Lower leg skin (tissue), 4 donors: ENCODE measurements at regions not wholly inside any gene's neighbourhood (a gene's known extent, or its start where the extent isn't known, plus 50 kb on each side); places are given as distances from the start of the nearest gene placed in this dataset.

ENCODE experiments used
- DNase-seq, 2 donors: peaks; one replicate each; pipeline ENCODE4 v3.0.0-alpha.2; 2019; ENCODE audit warnings: low spot score in 2 of 2
- H3K4me3 ChIP-seq: fragments of 200-600 bp; sonication (generic); 2 replicates; pipeline ENCODE4 v1.5.1; 2017; ENCODE audit warnings: mild to moderate bottlenecking, low read depth; ENCODE audit not compliant: poor library complexity, severe bottlenecking
- CTCF ChIP-seq, 3 donors: fragments of 450-650 bp; IDR thresholded peaks; one replicate each; pipeline ENCODE4 v1.5.1; 2016; ENCODE audit warnings: antibody characterized with exemption in 3 of 3, mild to moderate bottlenecking in 3 of 3, moderate library complexity in 2 of 3
- POLR2A ChIP-seq, 2 donors: fragments of 450-650 bp; IDR thresholded peaks; one replicate each; pipeline ENCODE4 v1.6.1; 2016 to 2017; ENCODE audit warnings: antibody characterized with exemption in 2 of 2, mild to moderate bottlenecking in 1 of 2, moderate library complexity in 1 of 2
- WGBS, 2 donors: methylation state at CpG; one replicate each; pipeline ENCODE4 v1.1.5; 2018; 5-methylcytosine and 5-hydroxymethylcytosine counted together
- intact Hi-C: fragments of 100-400 bp; cut with DNase I; formaldehyde crosslinking; loops from one replicate; pipeline ENCODE4 v1.15.0; 2023; ENCODE audit warnings: low total_unique reads

GRCh38 chr3:18585004-18585968, 160.1 kb upstream of the SATB1 start:
- no peak for DNase-seq
- intact Hi-C loops: no loop called here
- H3K4me3 ChIP-seq: no peak overlapping the region
- TF ChIP-seq CTCF (IDR thresholded peaks at IDR 0.05) (no peak), POLR2A (IDR thresholded peaks at IDR 0.05) (no peak)
- WGBS, 2 donors: 94 to 96% methylated on average over 1 of the region's 1 CpG

- TF ChIP-seq CTCF (IDR thresholded peaks at IDR 0.05): no peak
- TF ChIP-seq POLR2A (IDR thresholded peaks at IDR 0.05): no peak
- no peak for DNase-seq
- 56 to 61% methylated on average over 2 of the region's 2 CpGs for WGBS, 2 donors
- no peak overlapping the region for H3K4me3 ChIP-seq
- intact Hi-C loops: no loop called here
Measured at GRCh38 chr3:18580268-18580667, 155.1 kb upstream of the SATB1 start.

GRCh38 chr3:18579661-18580060, 154.5 kb upstream of the SATB1 start:
- no peak overlapping the region for H3K4me3 ChIP-seq
- WGBS, 2 donors: 40 to 52% methylated on average over 3 of the region's 3 CpGs
- no peak for DNase-seq
- TF ChIP-seq POLR2A (IDR thresholded peaks at IDR 0.05) (no peak), CTCF (IDR thresholded peaks at IDR 0.05) (no peak)
- intact Hi-C loops: no loop called here

- intact Hi-C loops: no loop called here
- no peak overlapping the region for H3K4me3 ChIP-seq
- WGBS, 2 donors: 78 to 80% methylated on average over 8 of the region's 8 CpGs
- TF ChIP-seq POLR2A (IDR thresholded peaks at IDR 0.05) (no peak), CTCF (IDR thresholded peaks at IDR 0.05) (no peak)
- no peak for DNase-seq
Measured at GRCh38 chr3:18575573-18575972, 150.4 kb upstream of the SATB1 start.

DNA sequence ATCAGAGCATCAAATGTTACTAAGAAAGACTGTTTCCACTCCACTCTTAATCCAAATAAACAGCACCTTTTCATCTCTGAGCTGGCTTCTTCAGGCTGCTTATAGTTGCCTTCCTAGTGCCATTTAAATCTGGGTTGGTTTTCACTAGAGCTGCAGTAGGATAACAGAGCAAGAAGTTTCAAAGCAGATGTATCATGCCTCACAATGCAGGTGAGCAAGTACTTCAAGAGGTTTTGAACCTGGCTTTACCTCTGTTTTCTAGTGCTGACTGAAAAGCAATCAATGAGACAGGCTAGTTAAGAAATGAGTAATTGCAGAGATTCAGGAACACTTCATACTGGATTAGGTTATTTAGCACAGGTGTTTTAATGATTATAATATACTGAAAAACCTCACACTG, 147.7 kb upstream of the SATB1 start:
- intact Hi-C loops: no loop called here
- DNase-seq: no peak
- no peak overlapping the region for H3K4me3 ChIP-seq
- TF ChIP-seq POLR2A (IDR thresholded peaks at IDR 0.05): no peak
- TF ChIP-seq CTCF (IDR thresholded peaks at IDR 0.05): no peak

- intact Hi-C loops: no loop called here
Measured at GRCh38 chr3:18567293-18567692, 142.2 kb upstream of the SATB1 start.

More at GRCh38 chr3:18567293-18567692, 142.2 kb upstream of the SATB1 start:
- DNase-seq: no peak
- H3K4me3 ChIP-seq: no peak overlapping the region
- TF ChIP-seq CTCF (IDR thresholded peaks at IDR 0.05): no peak
- no peak for TF ChIP-seq POLR2A (IDR thresholded peaks at IDR 0.05)
